Fibroblast of villous mesenchyme (primary cell): ENCODE measurements at regions not wholly inside any gene's neighbourhood (a gene's known extent, or its start where the extent isn't known, plus 50 kb on each side); places are given as distances from the start of the nearest gene placed in this dataset.

Source experiments
- DNase-seq: peaks from one replicate; pipeline ENCODE4 v3.0.0-alpha.2; 2010; ENCODE audit warnings: low read depth
- H3K4me3 ChIP-seq: 2 replicates; pipeline ENCODE4 v1.5.1; 2011; ENCODE audit warnings: low read depth, mild to moderate bottlenecking, low read length
- CTCF ChIP-seq: IDR thresholded peaks from 2 replicates; pipeline ENCODE4 v1.5.1; 2012; ENCODE audit warnings: low read depth, mild to moderate bottlenecking, low read length; ENCODE audit not compliant: insufficient read depth

GRCh38 chr12:46490635-46491034 is 118.1 kb upstream of the SLC38A2 start:
- no peak for TF ChIP-seq CTCF
- peak; percentile 80 for DNase-seq

GRCh38 chr12:46489951-46490388 is 117.4 kb upstream of the SLC38A2 start:
- TF ChIP-seq CTCF: no peak
- DNase-seq: no peak
- no peak overlapping the region for H3K4me3 ChIP-seq

More at GRCh38 chr12:46490635-46491034, 118.1 kb upstream of the SLC38A2 start:
- no peak overlapping the region for H3K4me3 ChIP-seq

- H3K4me3 ChIP-seq: no peak overlapping the region
- no peak for DNase-seq
- no peak for TF ChIP-seq CTCF
Measured at GRCh38 chr12:46487567-46488131, 115.1 kb upstream of the SLC38A2 start.

- DNase-seq: no peak
- H3K4me3 ChIP-seq: no peak overlapping the region
- no peak for TF ChIP-seq CTCF
Measured at GRCh38 chr12:46486588-46486987, 114.0 kb upstream of the SLC38A2 start.

GRCh38 chr12:46485853-46486252 is 113.3 kb upstream of the SLC38A2 start:
- no peak for TF ChIP-seq CTCF
- H3K4me3 ChIP-seq: no peak overlapping the region
- DNase-seq: no peak

GRCh38 chr12:46484396-46485061 is 112.0 kb upstream of the SLC38A2 start:
- no peak for TF ChIP-seq CTCF
- H3K4me3 ChIP-seq: no peak overlapping the region
- DNase-seq: no peak
